ENCODE measurements at regions not wholly inside any gene's neighbourhood (a gene's known extent, or its start where the extent isn't known, plus 50 kb on each side); places are given as distances from the start of the nearest gene placed in this dataset.

- DNase-seq (ENCODE audit: low read depth in 2 of 2): no peak
These were observed 187.4 kb downstream of the OPA1 start for GRCh38 chr3:193780397-193780796.

GRCh38 chr3:193780810-193781478, 187.9 kb downstream of the OPA1 start:
- DNase-seq (ENCODE audit: low read depth in 2 of 2): peak in 1 of 2 donors; percentile 6

DNA sequence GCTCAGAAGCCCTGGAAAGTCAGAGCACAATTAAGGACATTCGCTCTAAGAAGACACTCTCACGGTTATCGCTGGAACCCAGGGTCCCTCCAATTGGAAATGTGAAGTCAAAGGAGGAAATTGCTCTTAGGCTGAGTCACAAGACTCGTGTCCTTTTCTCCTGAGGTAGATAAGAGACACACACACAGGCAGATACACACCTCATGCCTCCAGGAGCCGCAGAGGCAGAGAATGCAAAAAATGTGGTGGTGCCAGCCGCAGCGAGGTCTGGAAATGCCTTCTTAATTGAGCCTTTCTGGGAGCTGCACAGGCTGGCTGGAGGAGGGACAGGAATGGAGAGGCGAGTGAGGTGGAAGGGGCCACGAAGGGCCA, 189.3 kb downstream of the OPA1 start:
- no peak for DNase-seq (ENCODE audit: low read depth in 2 of 2)

GRCh38 chr3:193782747-193783146, 189.7 kb downstream of the OPA1 start:
- DNase-seq (ENCODE audit: low read depth in 2 of 2): no peak

DNA sequence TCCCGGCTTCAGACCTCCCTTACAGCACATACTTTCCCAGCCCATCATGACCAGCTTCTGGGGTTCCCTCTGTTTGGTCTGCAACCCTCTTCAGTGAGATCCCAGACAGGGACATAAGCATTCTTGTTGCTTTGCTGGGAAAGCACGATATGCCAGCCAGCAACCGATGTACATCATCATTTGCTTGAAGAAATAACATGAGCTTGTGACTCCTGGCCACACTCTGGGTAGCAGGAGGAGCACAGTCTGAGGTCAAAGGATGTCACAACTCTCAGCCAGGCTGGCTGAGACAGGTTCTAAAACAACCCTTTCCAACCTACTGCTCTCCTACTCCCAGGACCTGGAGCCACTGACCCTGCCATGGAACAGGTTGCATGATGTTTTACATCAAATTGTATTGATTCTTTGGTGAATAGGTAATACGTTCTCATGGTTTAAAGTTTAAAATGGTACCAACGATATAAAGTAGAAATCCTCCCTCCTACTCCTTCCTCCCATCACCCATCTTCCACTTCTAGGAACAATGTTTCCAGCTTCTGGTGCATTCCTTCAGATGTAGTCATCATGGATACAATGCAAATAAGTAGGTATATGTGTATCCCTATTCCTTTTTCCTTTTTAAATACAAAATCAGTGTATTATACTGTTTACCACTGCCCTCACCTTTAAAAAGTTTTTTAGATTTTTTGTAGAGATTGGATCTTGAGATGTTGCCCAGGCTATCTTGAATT, 190.3 kb downstream of the OPA1 start:
- DNase-seq (ENCODE audit: low read depth in 2 of 2): no peak

DNA sequence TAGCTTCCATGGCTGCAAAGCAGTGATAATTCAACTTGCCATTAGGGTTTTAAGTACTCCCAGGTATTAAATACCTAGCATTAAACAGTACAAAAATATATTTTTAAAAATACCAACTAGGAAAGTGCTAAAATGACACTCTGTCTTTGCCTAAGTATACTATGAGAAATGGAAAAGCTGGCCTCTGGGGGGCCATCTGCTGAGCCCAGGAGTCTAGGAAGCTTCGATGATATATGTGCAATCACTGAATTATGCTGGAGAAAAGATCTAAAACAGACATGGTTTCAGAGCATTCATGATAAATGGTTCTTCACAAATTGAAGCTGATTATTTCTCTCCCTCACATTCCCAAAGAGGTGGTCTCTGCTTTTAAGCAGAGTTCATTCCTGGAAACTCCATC, 191.8 kb downstream of the OPA1 start:
- no peak for DNase-seq (ENCODE audit: low read depth in 2 of 2)

GRCh38 chr3:193787496-193787870, 194.5 kb downstream of the OPA1 start:
- no peak for DNase-seq (ENCODE audit: low read depth in 2 of 2)

DNA sequence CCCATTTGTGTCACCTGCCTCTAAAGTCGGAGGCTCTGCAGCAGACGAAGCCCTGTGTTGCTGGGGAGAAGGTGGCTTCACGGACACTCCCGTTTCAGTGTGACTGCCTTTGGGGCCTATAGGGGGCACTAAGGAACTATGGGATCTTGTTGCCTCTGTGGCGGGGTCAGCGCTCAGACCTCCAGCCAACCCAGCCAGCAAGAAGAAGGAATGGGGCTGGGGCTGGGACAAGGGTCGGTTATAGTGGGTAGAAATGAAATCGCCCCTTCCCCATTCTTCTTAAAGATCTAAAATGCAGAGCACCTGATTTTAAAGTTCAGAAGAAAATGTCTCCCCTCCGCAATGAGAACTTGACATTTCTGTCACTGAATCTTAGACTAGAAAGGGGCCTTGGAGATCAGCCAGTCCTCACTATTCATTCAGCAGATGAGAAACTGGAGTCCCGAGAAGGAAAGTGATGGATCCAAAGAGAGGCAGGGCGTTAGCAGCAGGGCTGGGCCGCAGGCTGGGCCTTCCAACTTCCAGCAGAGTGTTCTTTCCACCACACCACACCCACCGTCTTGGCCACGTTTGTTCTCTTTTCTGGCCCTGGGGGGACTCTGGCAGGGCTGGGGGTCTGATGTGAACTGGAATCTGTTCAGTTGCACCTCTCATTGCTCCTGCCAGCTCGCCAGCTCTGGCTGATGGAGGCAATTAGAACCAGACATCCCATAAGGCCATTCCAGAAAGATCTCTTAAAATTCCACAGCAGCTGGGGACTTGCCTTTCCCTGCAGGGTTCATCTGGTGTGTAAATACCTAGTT, 195.4 kb downstream of the OPA1 start:
- peak in 1 of 2 donors; percentile 7 for DNase-seq (ENCODE audit: low read depth in 2 of 2)

DNA sequence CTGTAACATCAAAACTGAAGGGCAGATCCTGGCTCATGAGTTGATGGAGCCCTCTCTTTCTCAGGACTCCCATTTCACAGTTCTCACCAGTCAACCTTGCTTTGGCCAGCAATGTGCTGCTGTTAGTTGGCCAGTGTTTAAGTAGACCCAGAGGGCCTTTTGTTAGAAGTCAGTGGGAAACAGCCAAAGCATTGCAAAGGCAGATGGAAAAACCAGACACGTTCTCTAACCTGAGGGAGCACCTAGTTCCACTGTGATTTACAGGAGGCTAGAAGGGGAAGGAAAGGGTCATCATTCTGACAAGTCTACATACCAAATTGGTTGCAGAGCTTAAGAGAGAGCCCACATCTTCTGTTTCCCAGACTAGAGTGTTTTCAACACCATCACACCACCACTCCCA, 196.4 kb downstream of the OPA1 start:
- DNase-seq (ENCODE audit: low read depth in 2 of 2): no peak

GRCh38 chr3:193790086-193790990, 197.3 kb downstream of the OPA1 start:
- no peak for DNase-seq (ENCODE audit: low read depth in 2 of 2)

- no peak for DNase-seq (ENCODE audit: low read depth in 2 of 2)
These were observed 198.3 kb downstream of the OPA1 start for GRCh38 chr3:193791041-193792032.

- no peak for DNase-seq (ENCODE audit: low read depth in 2 of 2)
These were observed 200.1 kb downstream of the OPA1 start for GRCh38 chr3:193793123-193793522.

DNA sequence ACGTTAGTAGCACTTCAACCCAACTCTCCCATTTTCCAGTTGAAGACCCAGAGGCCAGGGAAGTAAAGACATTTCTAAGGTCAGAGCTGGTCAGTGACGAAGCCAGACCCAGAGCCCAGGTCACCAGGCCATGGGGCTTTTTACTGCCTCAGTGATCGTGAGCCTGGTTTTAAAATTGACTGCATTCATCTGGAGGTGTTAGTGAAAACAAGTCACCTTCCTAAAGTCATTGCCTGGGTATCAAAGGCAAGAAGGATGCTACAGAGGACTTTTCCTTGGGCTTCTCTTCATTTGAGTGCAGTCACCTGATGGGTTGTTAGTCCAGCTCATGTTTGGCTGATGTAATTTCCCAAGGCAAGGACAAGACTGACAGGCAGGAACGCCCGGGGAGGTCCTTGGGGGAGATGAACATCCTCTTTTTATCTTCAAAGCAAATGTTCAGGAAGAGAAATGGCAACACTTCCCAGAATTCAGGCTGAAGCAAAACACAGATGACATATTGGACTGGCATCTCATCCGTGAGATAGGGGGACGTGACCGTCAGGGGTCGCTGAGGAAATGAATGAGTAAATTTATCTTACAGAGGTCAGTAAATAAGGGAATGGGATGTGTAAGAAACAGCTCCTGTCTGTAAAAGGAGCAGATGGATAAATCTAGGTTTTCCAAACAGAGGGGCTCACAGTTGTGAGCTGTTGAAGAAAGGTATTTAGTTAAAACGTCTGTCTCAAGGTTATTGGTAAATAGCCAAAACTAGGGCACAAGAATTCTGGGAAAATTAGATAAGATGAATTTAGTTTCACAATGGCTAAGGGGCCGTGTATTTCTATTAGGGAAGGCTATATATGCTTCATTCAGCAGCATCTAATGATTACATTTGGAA, 201.2 kb downstream of the OPA1 start:
- DNase-seq (ENCODE audit: low read depth in 2 of 2): no peak

DNA sequence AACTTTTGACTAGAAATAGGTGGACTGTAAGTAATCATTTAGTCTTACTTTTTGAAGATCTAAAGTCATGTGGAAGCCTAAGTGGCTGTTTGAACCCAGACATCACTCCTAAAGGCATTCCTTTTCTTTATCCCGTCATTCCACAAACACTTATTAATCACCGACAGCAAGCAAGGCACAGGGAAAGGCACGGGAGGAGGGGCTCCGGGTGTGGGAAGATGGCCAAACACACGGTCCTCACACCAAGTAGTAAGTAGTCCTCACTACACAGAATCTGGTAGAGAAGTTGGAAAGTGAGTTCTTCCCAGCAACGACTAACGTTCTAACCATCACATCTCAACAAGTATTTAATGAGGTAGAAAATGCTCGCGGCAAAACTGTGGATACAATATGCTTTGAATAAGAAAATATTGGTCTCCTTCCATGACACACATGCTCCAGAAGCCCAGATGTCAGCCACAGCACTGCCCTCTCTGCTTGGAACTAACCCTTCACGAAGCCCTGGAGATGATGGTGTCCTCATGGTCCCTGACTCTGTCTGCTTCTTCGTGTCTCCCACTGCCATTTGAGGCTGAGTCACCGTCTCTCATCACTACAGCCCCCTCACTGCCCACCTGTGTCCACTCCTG, 202.2 kb downstream of the OPA1 start:
- DNase-seq (ENCODE audit: low read depth in 2 of 2): no peak

- DNase-seq (ENCODE audit: low read depth in 2 of 2): no peak
These were observed 203.1 kb downstream of the OPA1 start for GRCh38 chr3:193796089-193796488.

GRCh38 chr3:193797566-193797965, 204.6 kb downstream of the OPA1 start:
- no peak for DNase-seq (ENCODE audit: low read depth in 2 of 2)

- DNase-seq (ENCODE audit: low read depth in 2 of 2): no peak
These were observed 205.0 kb downstream of the OPA1 start for GRCh38 chr3:193798051-193798450.

DNA sequence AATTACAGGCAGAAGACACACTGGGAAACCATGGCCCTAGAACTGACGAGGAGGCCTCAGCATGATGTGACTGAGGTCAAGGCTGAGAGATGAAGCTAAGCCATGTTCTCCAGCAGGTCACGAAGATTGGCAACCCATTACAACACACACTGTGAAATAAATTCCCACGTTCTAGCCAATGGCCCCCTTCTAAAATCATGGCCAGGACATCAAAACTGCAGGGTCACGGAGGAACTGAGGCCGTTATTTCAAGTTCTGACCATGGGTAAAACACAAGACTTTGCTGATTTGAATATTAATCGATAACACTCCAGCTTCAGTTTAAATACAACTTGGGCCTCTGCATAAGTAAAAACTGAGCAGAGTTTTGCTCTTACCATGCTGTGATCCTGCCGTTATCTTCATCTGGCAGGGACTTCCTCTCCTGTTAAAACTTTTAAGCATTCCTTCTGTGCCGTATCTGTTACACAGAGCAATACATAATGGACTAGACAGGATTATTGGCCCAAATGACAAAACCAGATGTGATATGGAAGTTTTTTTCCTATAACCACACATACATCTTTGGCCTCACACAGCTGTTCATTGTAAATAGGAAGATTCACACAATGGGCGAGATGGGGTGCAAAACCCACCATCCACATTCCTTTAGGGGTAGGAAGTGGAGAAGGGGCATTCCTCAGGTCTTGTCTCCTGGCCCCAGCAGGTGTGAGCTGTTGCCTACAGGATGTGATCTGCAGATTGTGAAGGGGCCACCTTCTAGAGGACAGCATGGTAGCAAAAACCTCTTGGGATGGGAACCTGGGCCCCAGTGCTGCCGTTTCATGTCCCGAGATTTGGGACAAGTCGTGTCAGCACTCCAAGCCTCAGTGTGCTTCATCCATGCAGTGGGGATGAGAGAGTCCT, 207.4 kb downstream of the OPA1 start:
- no peak for DNase-seq (ENCODE audit: low read depth in 2 of 2)

Measured in stimulated activated CD8-positive, alpha-beta memory T cell treated with anti-CD3 and anti-CD28 coated beads, Interleukin-15, amount 100 ng/mL, for 48 hours (primary cell).